ENCODE measurements at regions not wholly inside any gene's neighbourhood (a gene's known extent, or its start where the extent isn't known, plus 50 kb on each side); places are given as distances from the start of the nearest gene placed in this dataset.

DNA sequence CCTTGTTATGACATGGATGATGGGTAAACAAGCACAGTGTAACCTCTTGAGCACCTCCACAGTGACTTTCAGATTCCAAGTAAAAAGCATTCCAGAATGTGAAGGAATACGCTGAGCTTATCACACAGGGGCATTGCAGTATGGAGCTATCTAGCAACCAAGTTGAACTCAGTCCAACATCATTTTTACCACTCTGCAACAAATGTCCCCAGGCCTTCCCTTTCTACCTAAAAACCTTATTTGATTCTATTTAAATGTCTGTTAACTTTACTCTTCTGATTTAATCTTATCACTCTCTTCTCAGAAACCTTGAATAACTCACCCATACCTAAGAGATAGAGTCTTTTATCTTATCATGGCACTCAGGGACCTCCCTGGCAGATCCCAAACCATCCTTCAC is 195.8 kb upstream of the CDYL start:
- no peak overlapping the region for H3K27ac ChIP-seq
- H3K36me3 ChIP-seq: no peaks in the 10 kb centered on the region
- H3K4me3 ChIP-seq (ENCODE audit: low read depth, low read length): no peak overlapping the region
- H3K9me3 ChIP-seq (ENCODE audit: severe bottlenecking): peaks cover 5% of the 10 kb centered on the region
- no peak for DNase-seq
- no peak for TF ChIP-seq CTCF (IDR thresholded peaks at IDR 0.05; ENCODE audit: low read depth, low read length)
- peaks cover 96% of the 10 kb centered on the region for H3K27me3 ChIP-seq (ENCODE audit: insufficient read depth, low read depth, severe bottlenecking)

DNA sequence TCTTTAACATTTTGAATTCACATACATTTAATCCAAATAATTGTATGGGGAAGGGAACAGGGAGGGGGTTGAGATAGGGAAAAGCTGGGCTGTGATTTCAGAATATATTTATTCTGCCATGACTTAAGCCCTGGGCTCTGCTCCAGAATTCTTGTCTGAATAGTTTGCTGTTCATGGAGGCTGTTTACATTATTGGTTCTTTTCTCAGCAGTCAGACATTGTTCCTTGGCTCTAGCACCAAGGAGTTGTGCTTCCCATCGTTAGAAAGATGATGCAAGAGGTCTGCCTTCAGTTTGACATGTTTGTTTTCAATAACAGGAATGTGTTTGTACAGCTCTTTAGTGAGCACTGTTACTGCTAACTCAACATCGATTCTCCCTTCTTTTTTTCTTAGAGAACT is 198.8 kb upstream of the CDYL start:
- DNase-seq: no peak
- H3K27me3 ChIP-seq (ENCODE audit: insufficient read depth, low read depth, severe bottlenecking): peaks cover 80% of the 10 kb centered on the region
- H3K4me3 ChIP-seq (ENCODE audit: low read depth, low read length): no peak overlapping the region
- no peak for TF ChIP-seq CTCF (IDR thresholded peaks at IDR 0.05; ENCODE audit: low read depth, low read length)
- H3K27ac ChIP-seq: no peak overlapping the region
- H3K9me3 ChIP-seq (ENCODE audit: severe bottlenecking): no peaks in the 10 kb centered on the region
- no peaks in the 10 kb centered on the region for H3K36me3 ChIP-seq

- no peak for TF ChIP-seq CTCF (IDR thresholded peaks at IDR 0.05; ENCODE audit: low read depth, low read length)
- Histone ChIP-seq H3K36me3 (no peaks in the 10 kb centered on the region), H3K9me3 (ENCODE audit: severe bottlenecking) (peaks cover 9% of the 10 kb centered on the region), H3K27me3 (ENCODE audit: insufficient read depth, low read depth, severe bottlenecking) (peaks cover 63% of the 10 kb centered on the region), H3K27ac (no peak overlapping the region), H3K4me3 (ENCODE audit: low read depth, low read length) (no peak overlapping the region)
- no peak for DNase-seq
Measured at GRCh38 chr6:4575714-4576113, 200.5 kb upstream of the CDYL start.

- Histone ChIP-seq H3K27me3 (ENCODE audit: insufficient read depth, low read depth, severe bottlenecking) (peaks cover 57% of the 10 kb centered on the region), H3K27ac (no peak overlapping the region), H3K9me3 (ENCODE audit: severe bottlenecking) (peaks cover 12% of the 10 kb centered on the region), H3K36me3 (no peaks in the 10 kb centered on the region), H3K4me3 (ENCODE audit: low read depth, low read length) (no peak overlapping the region)
- DNase-seq: no peak
- TF ChIP-seq CTCF (IDR thresholded peaks at IDR 0.05; ENCODE audit: low read depth, low read length): no peak
Measured at GRCh38 chr6:4574007-4574406, 202.2 kb upstream of the CDYL start.

DNA sequence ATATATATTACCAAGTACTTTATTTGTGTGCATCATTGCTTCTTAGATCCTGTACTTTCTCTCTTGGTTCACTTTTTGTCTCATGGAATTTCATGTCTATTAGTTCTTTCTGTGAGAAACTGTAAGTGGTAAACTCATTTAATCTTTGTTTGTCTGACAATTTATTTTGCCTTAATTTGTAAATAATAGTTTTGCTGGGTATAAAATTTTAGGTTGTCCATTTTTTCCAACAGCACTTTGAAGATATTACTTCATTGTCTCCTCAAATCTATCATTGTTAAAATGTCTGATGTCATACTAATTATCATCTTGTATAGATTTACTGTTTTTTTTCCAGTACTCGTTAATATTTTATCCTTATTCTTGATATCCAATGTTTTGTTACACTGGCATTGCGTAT is 205.2 kb upstream of the CDYL start:
- Histone ChIP-seq H3K4me3 (ENCODE audit: low read depth, low read length) (no peak overlapping the region), H3K27ac (no peak overlapping the region), H3K36me3 (no peaks in the 10 kb centered on the region), H3K27me3 (ENCODE audit: insufficient read depth, low read depth, severe bottlenecking) (peaks cover 56% of the 10 kb centered on the region), H3K9me3 (ENCODE audit: severe bottlenecking) (peaks cover 12% of the 10 kb centered on the region)
- TF ChIP-seq CTCF (IDR thresholded peaks at IDR 0.05; ENCODE audit: low read depth, low read length): no peak
- DNase-seq: no peak

DNA sequence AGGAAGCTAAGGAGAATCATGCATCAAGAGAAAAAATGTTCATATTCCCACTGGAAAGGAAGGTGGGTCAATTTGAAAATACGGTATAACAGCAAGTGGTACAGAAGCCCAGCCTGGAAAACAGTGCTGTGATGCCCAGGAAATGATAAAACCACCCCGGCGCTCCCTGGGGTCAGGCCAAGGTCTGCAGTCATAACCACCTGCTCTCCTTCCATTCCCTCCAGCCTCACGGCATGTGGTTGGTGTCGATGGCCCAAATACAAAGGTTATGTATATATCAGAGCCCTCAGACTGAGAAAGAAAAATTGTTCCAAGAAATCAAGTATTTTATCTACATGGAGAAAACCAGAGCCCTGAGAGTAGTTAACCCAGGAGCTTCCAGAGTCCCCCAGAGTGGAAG is 208.1 kb upstream of the CDYL start:
- Histone ChIP-seq H3K4me3 (ENCODE audit: low read depth, low read length) (no peak overlapping the region), H3K27me3 (ENCODE audit: insufficient read depth, low read depth, severe bottlenecking) (peaks cover 64% of the 10 kb centered on the region), H3K9me3 (ENCODE audit: severe bottlenecking) (peaks cover 12% of the 10 kb centered on the region), H3K36me3 (no peaks in the 10 kb centered on the region), H3K27ac (no peak overlapping the region)
- no peak for TF ChIP-seq CTCF (IDR thresholded peaks at IDR 0.05; ENCODE audit: low read depth, low read length)
- no peak for DNase-seq

Data from WERI-Rb-1 (cell line).